Astrocyte (in vitro differentiated cells and primary cell): ENCODE measurements at regions not wholly inside any gene's neighbourhood (a gene's known extent, or its start where the extent isn't known, plus 50 kb on each side); places are given as distances from the start of the nearest gene placed in this dataset.

Experiments
- DNase-seq: peaks from one replicate; pipeline ENCODE4 v3.0.0-alpha.2; 2010; ENCODE audit warnings: low read depth
- FAIRE-seq: peaks from 2 replicates; lab custom pipeline; 2011; peaks lifted over from hg19 to GRCh38; lab: Jason Lieb, UNC
- H2AFZ ChIP-seq: 2 replicates; pipeline ENCODE4 v1.6.0; 2012; ENCODE audit warnings: low read depth, low read length, inconsistent platforms
- H3K27ac ChIP-seq: 2 replicates; pipeline ENCODE4 v1.5.1; 2011; ENCODE audit warnings: low read depth, low read length, inconsistent platforms
- H3K27me3 ChIP-seq: 2 replicates; pipeline ENCODE4 v1.6.0; 2011; ENCODE audit warnings: low read length, inconsistent platforms; ENCODE audit not compliant: insufficient read depth
- H3K36me3 ChIP-seq: 2 replicates; pipeline ENCODE4 v1.5.1; 2011; ENCODE audit warnings: low read length, inconsistent platforms; ENCODE audit not compliant: insufficient read depth
- H3K4me1 ChIP-seq: 2 replicates; pipeline ENCODE4 v1.5.1; 2011; ENCODE audit warnings: low read length, inconsistent platforms; ENCODE audit not compliant: insufficient read depth
- H3K4me2 ChIP-seq: 2 replicates; pipeline ENCODE4 v1.6.0; 2012; ENCODE audit warnings: low read length, inconsistent platforms
- H3K4me3 ChIP-seq: 2 replicates; pipeline ENCODE4 v1.5.1; 2011; ENCODE audit warnings: low read depth, mild to moderate bottlenecking, low read length, inconsistent platforms; ENCODE audit not compliant: insufficient read depth
- H3K79me2 ChIP-seq: 2 replicates; pipeline ENCODE4 v1.6.0; 2012; ENCODE audit warnings: mild to moderate bottlenecking, low read length, inconsistent platforms; ENCODE audit not compliant: insufficient read depth
- H3K9ac ChIP-seq: 2 replicates; pipeline ENCODE4 v1.6.0; 2012; ENCODE audit warnings: mild to moderate bottlenecking, low read length, inconsistent platforms
- H3K9me3 ChIP-seq: 2 replicates; pipeline ENCODE4 v1.5.1; 2012; ENCODE audit warnings: low read depth, mild to moderate bottlenecking, low read length, inconsistent platforms; ENCODE audit not compliant: insufficient read depth
- H4K20me1 ChIP-seq: 2 replicates; pipeline ENCODE4 v1.6.0; 2012; ENCODE audit warnings: low read length, inconsistent platforms; ENCODE audit not compliant: insufficient read depth
- H3K27ac Mint-ChIP-seq: one replicate; pipeline ENCODE4 v1.8.0; 2021; ENCODE audit warnings: mild to moderate bottlenecking, mixed read lengths; ENCODE audit not compliant: unreplicated experiment
- H3K27me3 Mint-ChIP-seq: one replicate; pipeline ENCODE4 v1.8.0; 2021; ENCODE audit warnings: low read depth, mixed read lengths; ENCODE audit not compliant: unreplicated experiment
- H3K36me3 Mint-ChIP-seq: one replicate; pipeline ENCODE4 v1.8.0; 2021; ENCODE audit warnings: low read depth, mixed read lengths; ENCODE audit not compliant: unreplicated experiment
- H3K4me1 Mint-ChIP-seq: one replicate; pipeline ENCODE4 v1.8.0; 2021; ENCODE audit warnings: low read depth, mixed read lengths; ENCODE audit not compliant: unreplicated experiment
- H3K4me3 Mint-ChIP-seq: one replicate; pipeline ENCODE4 v1.8.0; 2021; ENCODE audit warnings: mild to moderate bottlenecking, moderate library complexity, mixed read lengths; ENCODE audit not compliant: unreplicated experiment
- H3K9me3 Mint-ChIP-seq: one replicate; pipeline ENCODE4 v1.8.0; 2021; ENCODE audit warnings: mild to moderate bottlenecking, mixed read lengths; ENCODE audit not compliant: unreplicated experiment
- EZH2 ChIP-seq: IDR thresholded peaks from 2 replicates; pipeline ENCODE4 v1.6.1; 2012; ENCODE audit warnings: mild to moderate bottlenecking, low read length, inconsistent platforms; ENCODE audit not compliant: insufficient read depth
- TF ChIP-seq, protein P1 (sequence below): IDR thresholded peaks from 2 replicates; pipeline ENCODE4 v1.5.1; 2011; ENCODE audit warnings: low read depth, mild to moderate bottlenecking, inconsistent platforms, low read length, moderate library complexity; ENCODE audit not compliant: insufficient read depth

DNA sequence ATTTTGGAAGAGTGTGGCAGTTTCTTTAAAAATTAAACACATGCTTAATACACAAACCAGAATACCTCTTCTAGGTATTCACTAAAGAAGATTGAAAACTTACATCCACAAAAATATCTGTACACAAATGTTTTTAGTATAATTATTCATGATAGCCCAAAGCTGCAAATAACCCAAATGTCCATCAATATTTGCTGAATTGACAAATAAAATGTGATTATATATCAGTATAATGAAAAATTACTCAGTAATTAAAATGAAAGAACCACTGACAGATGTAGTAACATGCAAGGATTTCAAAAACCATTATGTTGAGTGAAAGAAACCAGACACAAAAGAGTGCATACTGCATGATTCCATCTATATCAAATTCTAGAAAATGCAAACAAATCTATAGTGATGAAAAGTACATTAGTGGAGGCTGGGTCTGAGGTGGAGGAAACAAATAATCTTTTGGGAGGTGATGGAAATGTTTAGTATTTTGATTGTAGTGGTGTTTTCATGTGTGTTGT, 94.8 kb downstream of the QPCT start:
- Mint-ChIP-seq H3K27ac (no peak overlapping the region), H3K36me3 (no peaks in the 10 kb centered on the region), H3K27me3 (no peaks in the 10 kb centered on the region), H3K4me3 (no peak overlapping the region), H3K9me3 (peaks cover 8% of the 10 kb centered on the region), H3K4me1 (no peaks in the 10 kb centered on the region)
- no peaks in the 10 kb centered on the region for H3K9me3 ChIP-seq
- H3K79me2 ChIP-seq, result no peaks in the 10 kb centered on the region
- TF ChIP-seq, protein P1, sequence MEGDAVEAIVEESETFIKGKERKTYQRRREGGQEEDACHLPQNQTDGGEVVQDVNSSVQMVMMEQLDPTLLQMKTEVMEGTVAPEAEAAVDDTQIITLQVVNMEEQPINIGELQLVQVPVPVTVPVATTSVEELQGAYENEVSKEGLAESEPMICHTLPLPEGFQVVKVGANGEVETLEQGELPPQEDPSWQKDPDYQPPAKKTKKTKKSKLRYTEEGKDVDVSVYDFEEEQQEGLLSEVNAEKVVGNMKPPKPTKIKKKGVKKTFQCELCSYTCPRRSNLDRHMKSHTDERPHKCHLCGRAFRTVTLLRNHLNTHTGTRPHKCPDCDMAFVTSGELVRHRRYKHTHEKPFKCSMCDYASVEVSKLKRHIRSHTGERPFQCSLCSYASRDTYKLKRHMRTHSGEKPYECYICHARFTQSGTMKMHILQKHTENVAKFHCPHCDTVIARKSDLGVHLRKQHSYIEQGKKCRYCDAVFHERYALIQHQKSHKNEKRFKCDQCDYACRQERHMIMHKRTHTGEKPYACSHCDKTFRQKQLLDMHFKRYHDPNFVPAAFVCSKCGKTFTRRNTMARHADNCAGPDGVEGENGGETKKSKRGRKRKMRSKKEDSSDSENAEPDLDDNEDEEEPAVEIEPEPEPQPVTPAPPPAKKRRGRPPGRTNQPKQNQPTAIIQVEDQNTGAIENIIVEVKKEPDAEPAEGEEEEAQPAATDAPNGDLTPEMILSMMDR, result no peak
- no peak for TF ChIP-seq EZH2
- H3K4me3 ChIP-seq, result no peak overlapping the region
- H2AFZ ChIP-seq, result no peak overlapping the region
- DNase-seq (no peak), FAIRE-seq (no peak)
- no peaks in the 10 kb centered on the region for H3K4me1 ChIP-seq
- no peak overlapping the region for H3K4me2 ChIP-seq
- H3K36me3 ChIP-seq, result no peaks in the 10 kb centered on the region
- H3K27ac ChIP-seq, result no peak overlapping the region
- no peaks in the 10 kb centered on the region for H3K27me3 ChIP-seq
- no peak overlapping the region for H3K9ac ChIP-seq
- H4K20me1 ChIP-seq, result no peaks in the 10 kb centered on the region

DNA sequence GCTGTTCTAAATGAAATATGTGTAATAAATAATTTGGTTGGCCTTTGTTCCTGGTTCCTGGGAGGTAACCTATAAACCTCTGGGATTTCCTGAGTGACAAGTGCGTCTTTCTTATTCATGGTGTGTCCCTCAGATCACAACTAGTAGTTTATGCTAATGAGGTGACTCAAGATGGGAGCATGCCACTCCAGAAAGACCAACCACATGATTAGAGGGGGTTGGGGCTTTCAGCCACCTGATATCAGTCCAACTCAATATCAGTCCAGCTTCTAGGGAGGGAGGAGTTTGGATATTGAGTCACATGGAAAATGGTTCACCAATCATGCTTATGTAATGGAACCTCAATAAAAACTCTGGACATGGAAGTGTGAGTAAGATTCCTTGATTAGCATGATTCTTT, 96.6 kb downstream of the QPCT start:
- no peaks in the 10 kb centered on the region for H3K4me1 ChIP-seq
- FAIRE-seq (no peak), DNase-seq (peak; percentile 7)
- H3K36me3 ChIP-seq, result no peaks in the 10 kb centered on the region
- Mint-ChIP-seq H3K27me3 (no peaks in the 10 kb centered on the region), H3K27ac (no peak overlapping the region), H3K4me1 (no peaks in the 10 kb centered on the region), H3K9me3 (peaks cover 7% of the 10 kb centered on the region), H3K36me3 (no peaks in the 10 kb centered on the region), H3K4me3 (no peak overlapping the region)
- no peak overlapping the region for H3K4me2 ChIP-seq
- no peaks in the 10 kb centered on the region for H3K79me2 ChIP-seq
- H4K20me1 ChIP-seq, result no peaks in the 10 kb centered on the region
- no peak overlapping the region for H3K4me3 ChIP-seq
- H3K27me3 ChIP-seq, result no peaks in the 10 kb centered on the region
- H3K9me3 ChIP-seq, result no peaks in the 10 kb centered on the region
- H3K9ac ChIP-seq, result no peak overlapping the region
- H3K27ac ChIP-seq, result no peak overlapping the region
- H2AFZ ChIP-seq, result no peak overlapping the region
- TF ChIP-seq, protein P1, result no peak
- TF ChIP-seq EZH2, result no peak

DNA sequence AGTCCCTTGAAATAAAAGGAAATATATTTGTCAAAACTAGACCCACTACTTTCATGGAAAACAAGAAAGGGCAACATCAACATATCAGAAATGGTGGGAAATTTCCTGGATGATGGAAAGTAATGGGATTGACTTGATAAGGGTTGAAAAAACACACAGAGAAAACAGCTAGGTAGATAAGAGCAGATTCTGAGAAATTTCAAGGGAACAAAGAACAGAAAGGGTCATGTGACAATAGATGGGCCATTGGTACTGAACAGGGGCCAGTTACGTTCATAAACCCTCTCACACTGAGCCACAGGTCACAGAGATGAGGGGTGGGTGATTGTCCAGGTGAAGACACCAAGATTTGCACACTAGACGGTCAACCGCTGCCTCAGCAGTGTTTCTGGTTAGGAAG, 98.7 kb downstream of the QPCT start:
- Histone ChIP-seq H3K27ac (no peak overlapping the region), H3K4me3 (no peak overlapping the region), H2AFZ (no peak overlapping the region), H3K4me2 (no peak overlapping the region), H3K79me2 (no peaks in the 10 kb centered on the region), H3K9me3 (no peaks in the 10 kb centered on the region), H3K36me3 (no peaks in the 10 kb centered on the region), H3K4me1 (no peaks in the 10 kb centered on the region), H4K20me1 (no peaks in the 10 kb centered on the region), H3K27me3 (no peaks in the 10 kb centered on the region), H3K9ac (no peak overlapping the region)
- H3K9me3 Mint-ChIP-seq, result peaks cover 7% of the 10 kb centered on the region
- H3K4me1 Mint-ChIP-seq, result no peaks in the 10 kb centered on the region
- no peaks in the 10 kb centered on the region for H3K36me3 Mint-ChIP-seq
- FAIRE-seq (no peak), DNase-seq (no peak)
- H3K27me3 Mint-ChIP-seq, result no peaks in the 10 kb centered on the region
- TF ChIP-seq, protein P1, result no peak
- no peak for TF ChIP-seq EZH2
- no peak overlapping the region for H3K27ac Mint-ChIP-seq
- no peak overlapping the region for H3K4me3 Mint-ChIP-seq
